GM11168 (cell line): ENCODE measurements at regions not wholly inside any gene's neighbourhood (a gene's known extent, or its start where the extent isn't known, plus 50 kb on each side); places are given as distances from the start of the nearest gene placed in this dataset.

Source experiments
- in situ Hi-C: fragments of 300-500 bp; cut with MboI; formaldehyde crosslinking; loops from one replicate; pipeline ENCODE4 v1.12.0; 2022; ENCODE audit warnings: low sequenced_read_pairs; ENCODE audit not compliant: unreplicated experiment

- in situ Hi-C loops: no loop called here
Observed at GRCh38 chr2:64767670-64768468, 114.2 kb upstream of the SERTAD2 start.

GRCh38 chr2:64768491-64769005, 114.8 kb upstream of the SERTAD2 start:
- in situ Hi-C loops: no loop called here

GRCh38 chr2:64769392-64770044, 115.8 kb upstream of the SERTAD2 start:
- in situ Hi-C loops: no loop called here

- in situ Hi-C loops: no loop called here
Observed at GRCh38 chr2:64770137-64770780, 116.5 kb upstream of the SERTAD2 start.

- in situ Hi-C loops: no loop called here
Observed at GRCh38 chr2:64770781-64771334, 117.1 kb upstream of the SERTAD2 start.

- in situ Hi-C loops: no loop called here
Observed at GRCh38 chr2:64771737-64772136, 118.0 kb upstream of the SERTAD2 start.

GRCh38 chr2:64773461-64774118, 119.9 kb upstream of the SERTAD2 start:
- in situ Hi-C loops: no loop called here

- in situ Hi-C loops: no loop called here
Observed at GRCh38 chr2:64777841-64778240, 124.1 kb upstream of the SERTAD2 start.

- in situ Hi-C loops: no loop called here
Observed at GRCh38 chr2:64779117-64779690, 125.5 kb upstream of the SERTAD2 start.

- in situ Hi-C loops: no loop called here
Observed at GRCh38 chr2:64780041-64780440, 126.3 kb upstream of the SERTAD2 start.

GRCh38 chr2:64781711-64782390, 128.1 kb upstream of the SERTAD2 start:
- in situ Hi-C loops: no loop called here

- in situ Hi-C loops: no loop called here
Observed at GRCh38 chr2:64784168-64785061, 130.7 kb upstream of the SERTAD2 start.

- in situ Hi-C loops: no loop called here
Observed at GRCh38 chr2:64785245-64785644, 131.5 kb upstream of the SERTAD2 start.

GRCh38 chr2:64786343-64787018, 132.8 kb upstream of the SERTAD2 start:
- in situ Hi-C loops: no loop called here

- in situ Hi-C loops: no loop called here
Observed at GRCh38 chr2:64787019-64787365, 133.3 kb upstream of the SERTAD2 start.

- in situ Hi-C loops: no loop called here
Observed at GRCh38 chr2:64787698-64788097, 134.0 kb upstream of the SERTAD2 start.

GRCh38 chr2:64789466-64790320, 136.0 kb upstream of the SERTAD2 start:
- in situ Hi-C loops: no loop called here
